Suprapubic skin (tissue), 3 donors: ENCODE measurements at regions not wholly inside any gene's neighbourhood (a gene's known extent, or its start where the extent isn't known, plus 50 kb on each side); places are given as distances from the start of the nearest gene placed in this dataset.

ENCODE experiments used
- CTCF ChIP-seq, 2 donors: fragments of 200-600 bp in 1 of 2; fragments of 450-650 bp in 1 of 2; sonication (generic) in 1 of 2; IDR thresholded peaks; one replicate each; pipeline ENCODE4 v1.5.1; 2016 to 2019; ENCODE audit warnings: antibody characterized with exemption in 2 of 2, mild to moderate bottlenecking in 1 of 2, moderate library complexity in 1 of 2
- POLR2A ChIP-seq, 2 donors: fragments of 450-650 bp; IDR thresholded peaks; one replicate each; pipeline ENCODE4 v1.6.1; 2017; ENCODE audit warnings: antibody characterized with exemption in 2 of 2, mild to moderate bottlenecking in 2 of 2, moderate library complexity in 2 of 2

- TF ChIP-seq CTCF (IDR thresholded peaks at IDR 0.05), result no peak
- TF ChIP-seq POLR2A (IDR thresholded peaks at IDR 0.05), result no peak
Observed at GRCh38 chr11:81975261-81975900, 758.3 kb downstream of the FAM181B start.
